ENCODE measurements at regions not wholly inside any gene's neighbourhood (a gene's known extent, or its start where the extent isn't known, plus 50 kb on each side); places are given as distances from the start of the nearest gene placed in this dataset.

- ChIA-PET CTCF (no interaction called here), POLR2A (no interaction called here)
- TF ChIP-seq CTCF (IDR thresholded peaks at IDR 0.05) (no peak), EZH2 (IDR thresholded peaks at IDR 0.05; ENCODE audit: borderline replicate concordance, insufficient read depth, low read depth, low read length, poor library complexity, severe bottlenecking) (no peak)
- Histone ChIP-seq H3K4me3 (ENCODE audit: control extremely low read depth in 1 of 5, extremely low read depth in 1 of 5, insufficient read depth in 1 of 5, low read depth in 2 of 5, low read length in 4 of 5) (no peak overlapping the region), H2AFZ (ENCODE audit: insufficient read depth, low read depth, low read length, poor library complexity, severe bottlenecking) (no peak overlapping the region), H3K36me3 (replicated peaks in 1 of 2; ENCODE audit: control extremely low read depth in 1 of 2, control insufficient read depth in 1 of 2, extremely low read depth in 1 of 2, insufficient read depth in 2 of 2, low read length in 1 of 2) (no peaks in the 10 kb centered on the region), H4K20me1 (ENCODE audit: control insufficient read depth, insufficient read depth, low read length, poor library complexity, severe bottlenecking) (no peaks in the 10 kb centered on the region), H3K9ac (ENCODE audit: low read length) (no peak overlapping the region), H3K4me1 (ENCODE audit: control insufficient read depth in 2 of 2, insufficient read depth in 2 of 2, low read length in 2 of 2) (no peaks in the 10 kb centered on the region), H3K27me3 (replicated peaks in 1 of 4; ENCODE audit: control extremely low read depth in 1 of 4, control insufficient read depth in 3 of 4, insufficient read depth in 4 of 4, low read length in 3 of 4) (no peaks in the 10 kb centered on the region), H3K4me2 (replicated peaks; ENCODE audit: low read depth, low read length, poor library complexity, severe bottlenecking) (no peak overlapping the region), H3K79me2 (ENCODE audit: control insufficient read depth, insufficient read depth, low read length) (no peaks in the 10 kb centered on the region), H3K27ac (ENCODE audit: low read length in 2 of 2) (no peak overlapping the region), H3K9me3 (ENCODE audit: control extremely low read depth in 1 of 3, control insufficient read depth in 2 of 3, insufficient read depth in 1 of 3, low read length in 2 of 3) (no peaks in the 10 kb centered on the region)
- Mint-ChIP-seq H3K27ac (no peak overlapping the region), H3K4me1 (no peaks in the 10 kb centered on the region), H3K9me3 (ENCODE audit: insufficient read depth) (peaks cover 3% of the 10 kb centered on the region), H3K27me3 (no peaks in the 10 kb centered on the region), H3K4me3 (no peak overlapping the region)
- ATAC-seq (ENCODE audit: low read depth) = no peak
- WGBS (ENCODE audit: insufficient coverage) = no CpG with 5 or more reads among the region's 2 CpGs
- no peak for DNase-seq
- intact Hi-C loops (cut with micrococcal nuclease) = no loop called here
Measured at GRCh38 chr12:39006286-39006685, 100.9 kb upstream of the CPNE8 start.

- ChIA-PET POLR2A (no interaction called here), CTCF (no interaction called here)
- intact Hi-C loops (cut with micrococcal nuclease) = no loop called here
- no peak for DNase-seq
- H3K27me3 ChIP-seq (replicated peaks in 1 of 4; ENCODE audit: control extremely low read depth in 1 of 4, control insufficient read depth in 3 of 4, insufficient read depth in 4 of 4, low read length in 3 of 4) = no peaks in the 10 kb centered on the region
- no peaks in the 10 kb centered on the region for H3K27me3 Mint-ChIP-seq
- no peaks in the 10 kb centered on the region for H3K79me2 ChIP-seq (ENCODE audit: control insufficient read depth, insufficient read depth, low read length)
- ATAC-seq (ENCODE audit: low read depth) = no peak
- H3K4me3 Mint-ChIP-seq = no peak overlapping the region
- no peaks in the 10 kb centered on the region for H3K4me1 ChIP-seq (ENCODE audit: control insufficient read depth in 2 of 2, insufficient read depth in 2 of 2, low read length in 2 of 2)
- H2AFZ ChIP-seq (ENCODE audit: insufficient read depth, low read depth, low read length, poor library complexity, severe bottlenecking) = no peak overlapping the region
- no peaks in the 10 kb centered on the region for H3K9me3 ChIP-seq (ENCODE audit: control extremely low read depth in 1 of 3, control insufficient read depth in 2 of 3, insufficient read depth in 1 of 3, low read length in 2 of 3)
- H3K4me3 ChIP-seq (ENCODE audit: control extremely low read depth in 1 of 5, extremely low read depth in 1 of 5, insufficient read depth in 1 of 5, low read depth in 2 of 5, low read length in 4 of 5) = no peak overlapping the region
- H3K4me1 Mint-ChIP-seq = no peaks in the 10 kb centered on the region
- H3K27ac ChIP-seq (ENCODE audit: low read length in 2 of 2) = no peak overlapping the region
- H3K9ac ChIP-seq (ENCODE audit: low read length) = no peak overlapping the region
- H3K27ac Mint-ChIP-seq = no peak overlapping the region
- no peak overlapping the region for H3K4me2 ChIP-seq (replicated peaks; ENCODE audit: low read depth, low read length, poor library complexity, severe bottlenecking)
- peaks cover 3% of the 10 kb centered on the region for H3K9me3 Mint-ChIP-seq (ENCODE audit: insufficient read depth)
- TF ChIP-seq CTCF (IDR thresholded peaks at IDR 0.05) (no peak), EZH2 (IDR thresholded peaks at IDR 0.05; ENCODE audit: borderline replicate concordance, insufficient read depth, low read depth, low read length, poor library complexity, severe bottlenecking) (no peak)
- no peaks in the 10 kb centered on the region for H3K36me3 ChIP-seq (replicated peaks in 1 of 2; ENCODE audit: control extremely low read depth in 1 of 2, control insufficient read depth in 1 of 2, extremely low read depth in 1 of 2, insufficient read depth in 2 of 2, low read length in 1 of 2)
- no peaks in the 10 kb centered on the region for H4K20me1 ChIP-seq (ENCODE audit: control insufficient read depth, insufficient read depth, low read length, poor library complexity, severe bottlenecking)
Measured at GRCh38 chr12:39005671-39006070, 100.3 kb upstream of the CPNE8 start.
